ENCODE measurements at regions not wholly inside any gene's neighbourhood (a gene's known extent, or its start where the extent isn't known, plus 50 kb on each side); places are given as distances from the start of the nearest gene placed in this dataset.

DNA sequence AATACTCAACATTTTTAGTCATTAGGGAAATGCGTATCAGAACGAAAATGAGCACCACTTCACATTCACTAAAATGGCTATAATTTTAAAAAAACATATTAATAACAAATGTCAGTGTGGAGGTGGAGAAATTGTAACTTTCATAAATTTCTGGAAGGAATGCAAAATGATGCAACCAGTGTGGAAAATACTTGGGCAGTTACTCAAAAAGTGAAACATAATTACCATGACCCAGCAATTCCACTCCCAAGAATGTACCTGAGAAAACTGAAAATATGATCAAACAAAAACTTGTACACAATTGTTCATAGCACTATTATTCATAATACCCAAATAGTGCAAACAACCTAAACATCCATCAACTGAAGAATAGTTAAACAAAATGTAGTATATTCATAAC lies 76.1 kb upstream of the FAM241A start:
- RAD21 ChIA-PET (ENCODE audit: unreplicated experiment): interaction anchor here (1.5 kb wide), 1 partner anchor 9 kb away, joined by 4 read pairs; no protein-coding TSS in a partner anchor
- TF ChIP-seq FOXK2 (IDR thresholded peaks at IDR 0.05) (no peak), ZNF207 (IDR thresholded peaks at IDR 0.05; ENCODE audit: borderline replicate concordance) (no peak), CBX5 (IDR thresholded peaks at IDR 0.05; ENCODE audit: low read depth) (no peak), FOS (IDR thresholded peaks at IDR 0.05; ENCODE audit: borderline replicate concordance, extremely low read depth, insufficient read length) (no peak), CHD4 (IDR thresholded peaks at IDR 0.05) (no peak), POU2F2 (IDR thresholded peaks at IDR 0.05; ENCODE audit: borderline replicate concordance, low read depth, low read length) (no peak), ASH2L (IDR thresholded peaks at IDR 0.05; ENCODE audit: borderline replicate concordance, low read depth) (no peak), CREM (IDR thresholded peaks at IDR 0.05; ENCODE audit: low read depth) (no peak), NR2C2 (IDR thresholded peaks at IDR 0.05; ENCODE audit: borderline replicate concordance, control insufficient read depth, insufficient read length, low read depth) (no peak), BACH1 (IDR thresholded peaks at IDR 0.05; ENCODE audit: borderline replicate concordance) (no peak), SMAD1 (IDR thresholded peaks at IDR 0.05; ENCODE audit: low read depth, partially characterized antibody) (no peak), NR2C1 (IDR thresholded peaks at IDR 0.05) (no peak), NFYB (IDR thresholded peaks at IDR 0.05; ENCODE audit: insufficient read depth, low read depth, low read length) (no peak)
- TF ChIP-seq, protein P1, sequence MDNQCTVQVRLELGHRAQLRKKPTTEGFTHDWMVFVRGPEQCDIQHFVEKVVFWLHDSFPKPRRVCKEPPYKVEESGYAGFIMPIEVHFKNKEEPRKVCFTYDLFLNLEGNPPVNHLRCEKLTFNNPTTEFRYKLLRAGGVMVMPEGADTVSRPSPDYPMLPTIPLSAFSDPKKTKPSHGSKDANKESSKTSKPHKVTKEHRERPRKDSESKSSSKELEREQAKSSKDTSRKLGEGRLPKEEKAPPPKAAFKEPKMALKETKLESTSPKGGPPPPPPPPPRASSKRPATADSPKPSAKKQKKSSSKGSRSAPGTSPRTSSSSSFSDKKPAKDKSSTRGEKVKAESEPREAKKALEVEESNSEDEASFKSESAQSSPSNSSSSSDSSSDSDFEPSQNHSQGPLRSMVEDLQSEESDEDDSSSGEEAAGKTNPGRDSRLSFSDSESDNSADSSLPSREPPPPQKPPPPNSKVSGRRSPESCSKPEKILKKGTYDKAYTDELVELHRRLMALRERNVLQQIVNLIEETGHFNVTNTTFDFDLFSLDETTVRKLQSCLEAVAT (IDR thresholded peaks at IDR 0.05): no peak
- TF ChIP-seq, protein P2, sequence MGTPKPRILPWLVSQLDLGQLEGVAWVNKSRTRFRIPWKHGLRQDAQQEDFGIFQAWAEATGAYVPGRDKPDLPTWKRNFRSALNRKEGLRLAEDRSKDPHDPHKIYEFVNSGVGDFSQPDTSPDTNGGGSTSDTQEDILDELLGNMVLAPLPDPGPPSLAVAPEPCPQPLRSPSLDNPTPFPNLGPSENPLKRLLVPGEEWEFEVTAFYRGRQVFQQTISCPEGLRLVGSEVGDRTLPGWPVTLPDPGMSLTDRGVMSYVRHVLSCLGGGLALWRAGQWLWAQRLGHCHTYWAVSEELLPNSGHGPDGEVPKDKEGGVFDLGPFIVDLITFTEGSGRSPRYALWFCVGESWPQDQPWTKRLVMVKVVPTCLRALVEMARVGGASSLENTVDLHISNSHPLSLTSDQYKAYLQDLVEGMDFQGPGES (IDR thresholded peaks at IDR 0.05): no peak
- WGBS (ENCODE audit: insufficient coverage, insufficient replicate concordance, low lambda C conversion rate, missing lambda C conversion rate): 30% methylated on average over 2 of the region's 2 CpGs
- Histone ChIP-seq H4K20me1 (ENCODE audit: control insufficient read depth, insufficient read depth) (no peaks in the 10 kb centered on the region), H3K4me3 (no peak overlapping the region), H2AFZ (ENCODE audit: control insufficient read depth, low read depth, low read length) (no peak overlapping the region), H3K27me3 (replicated peaks in 1 of 2; ENCODE audit: control insufficient read depth in 2 of 2, insufficient read depth in 2 of 2, low read length in 1 of 2) (no peaks in the 10 kb centered on the region), H3K36me3 (ENCODE audit: control insufficient read depth in 2 of 2, insufficient read depth in 2 of 2, low read length in 1 of 2) (no peaks in the 10 kb centered on the region), H3K4me1 (ENCODE audit: control insufficient read depth, insufficient read depth, low read length) (no peaks in the 10 kb centered on the region), H3K9me3 (replicated peaks; ENCODE audit: control insufficient read depth, insufficient read depth, low read length) (no peaks in the 10 kb centered on the region; the same call in 2 of the 3 replicates), H3K27ac (ENCODE audit: control insufficient read depth, insufficient read depth) (no peak overlapping the region), H3K4me2 (ENCODE audit: control insufficient read depth, insufficient read depth) (no peak overlapping the region), H3K9ac (ENCODE audit: control insufficient read depth, insufficient read depth, low read length) (no peak overlapping the region), H3K79me2 (ENCODE audit: control insufficient read depth, insufficient read depth, low read length) (no peaks in the 10 kb centered on the region)
- no peak for FAIRE-seq
- no peak for DNase-seq (ENCODE audit: low read depth, low spot score)
- POLR2A ChIA-PET: interaction anchor here (0.7 kb wide), 1 partner anchor 226 kb away, joined by 4 read pairs; no protein-coding TSS in a partner anchor
- no TSS peak for BruUV-seq (replicated peaks)
- ATAC-seq: no peak
- SMC1A ChIA-PET (ENCODE audit: uncharacterized antibody, unreplicated experiment): no interaction called here
- CTCF ChIA-PET: interaction anchor here (0.8 kb wide), 1 partner anchor 38 kb away, joined by 3 read pairs; no protein-coding TSS in a partner anchor
- intact Hi-C loops (cut with micrococcal nuclease; ENCODE audit: unreplicated experiment): no loop called here
- in situ Hi-C loops (cut with MboI): no loop called here
